T-cell (primary cell): ENCODE measurements at regions not wholly inside any gene's neighbourhood (a gene's known extent, or its start where the extent isn't known, plus 50 kb on each side); places are given as distances from the start of the nearest gene placed in this dataset.

ENCODE experiments used
- ATAC-seq, 4 experiments: fragments of 200-7000 bp in 3 of 4; fragments of 150-1000 bp in 1 of 4; cut with Tn5 transposase; replicated peaks in 1 of 4; 1 replicate in 3 of 4; 2 replicates in 1 of 4; pipeline ENCODE4 v1.10.0; 2021; ENCODE audit warnings: moderate library complexity in 3 of 4, mild to moderate bottlenecking in 2 of 4, moderate number of reproducible peaks in 1 of 4
- CTCF ChIA-PET, 2 donors: fragments of 300-600 bp; sonication (Branson Sonifier 250); formaldehyde crosslinking; loops; one replicate each; lab custom pipeline; 2022; ENCODE audit warnings: antibody characterized with exemption in 2 of 2; lab: Charles Lee
- POLR2A ChIA-PET, 2 donors: fragments of 300-600 bp; sonication (Branson Sonifier 250); formaldehyde crosslinking; loops; one replicate each; lab custom pipeline; 2022; ENCODE audit warnings: antibody characterized with exemption in 2 of 2; lab: Charles Lee
- DNase-seq, 35 experiments: peaks; one replicate each; pipeline versions ENCODE4 v3.0.0 to v3.0.0-alpha.2; 2013 to 2023
- H3K27ac ChIP-seq: one replicate; pipeline ENCODE4 v1.5.1; 2013; ENCODE audit warnings: low read length
- H3K27me3 ChIP-seq, 2 experiments: replicated peaks in 1 of 2; 1 replicate in 1 of 2; 2 replicates in 1 of 2; pipeline versions ENCODE4 v1.6.1 to v1.7.0; 2013; ENCODE audit warnings: low read length in 1 of 2, mixed read lengths in 1 of 2; ENCODE audit not compliant: control insufficient read depth in 2 of 2, insufficient read depth in 2 of 2; ENCODE audit errors: extremely low read depth in 1 of 2
- H3K36me3 ChIP-seq, 2 donors: 1 replicate in 1 of 2; 2 replicates in 1 of 2; pipeline versions ENCODE4 v1.6.1 to v1.7.0; 2013; ENCODE audit warnings: low read length in 1 of 2; ENCODE audit not compliant: control insufficient read depth in 2 of 2, insufficient read depth in 1 of 2; ENCODE audit errors: extremely low read depth in 1 of 2
- H3K4me1 ChIP-seq, 2 experiments: 1 replicate in 1 of 2; 2 replicates in 1 of 2; pipeline versions ENCODE4 v1.6.1 to v1.7.0; 2013; ENCODE audit warnings: low read length in 2 of 2, mixed read lengths in 1 of 2; ENCODE audit not compliant: insufficient read depth in 2 of 2, control insufficient read depth in 1 of 2; ENCODE audit errors: extremely low read depth in 1 of 2
- H3K4me3 ChIP-seq, 2 donors: 1 replicate in 1 of 2; 2 replicates in 1 of 2; pipeline versions ENCODE4 v1.5.1 to v1.7.0; 2013; ENCODE audit warnings: mild to moderate bottlenecking in 2 of 2, low read length in 1 of 2, moderate library complexity in 1 of 2; ENCODE audit not compliant: control insufficient read depth in 1 of 2; ENCODE audit errors: extremely low read depth in 1 of 2
- H3K9me3 ChIP-seq: 2 replicates; pipeline ENCODE4 v1.7.0; 2013
- H3K27ac Mint-ChIP-seq, 2 donors: one replicate each; pipeline ENCODE4 v1.8.0; 2020 to 2021; ENCODE audit warnings: mild to moderate bottlenecking in 2 of 2, mixed read lengths in 2 of 2
- H3K27me3 Mint-ChIP-seq, 2 donors: one replicate each; pipeline ENCODE4 v1.8.0; 2021 to 2022; ENCODE audit warnings: mixed read lengths in 2 of 2
- H3K36me3 Mint-ChIP-seq: one replicate; pipeline ENCODE4 v1.8.0; 2021; ENCODE audit warnings: mixed read lengths
- H3K4me1 Mint-ChIP-seq, 3 donors: one replicate each; pipeline ENCODE4 v1.8.0; 2020 to 2022; ENCODE audit warnings: mixed read lengths in 3 of 3, mild to moderate bottlenecking in 1 of 3
- H3K4me3 Mint-ChIP-seq, 3 donors: one replicate each; pipeline ENCODE4 v1.8.0; 2020 to 2022; ENCODE audit warnings: mild to moderate bottlenecking in 3 of 3, mixed read lengths in 3 of 3, moderate library complexity in 3 of 3
- H3K9me3 Mint-ChIP-seq, 3 donors: one replicate each; pipeline ENCODE4 v1.8.0; 2020 to 2022; ENCODE audit warnings: mixed read lengths in 3 of 3
- WGBS: methylation state at CpG from one replicate; pipeline ENCODE4 v1.1.5; 2013; ENCODE audit warnings: missing lambda C conversion rate; ENCODE audit not compliant: insufficient coverage; 5-methylcytosine and 5-hydroxymethylcytosine counted together

GRCh38 chr13:102933122-102933521, 87.3 kb downstream of the ERCC5 start:
- Mint-ChIP-seq H3K36me3 (no peaks in the 10 kb centered on the region), H3K4me1 (peaks cover 0 to 2% (median 0%) of the 10 kb centered on the region in 3 donors), H3K27me3 (peaks cover 12 to 30% of the 10 kb centered on the region in 2 donors), H3K9me3 (no peaks in the 10 kb centered on the region), H3K4me3 (no peak overlapping the region), H3K27ac (no peak overlapping the region)
- DNase-seq (no peak), ATAC-seq (no peak)
- H3K9me3 ChIP-seq: no peaks in the 10 kb centered on the region
- no peak overlapping the region for H3K4me3 ChIP-seq
- no peaks in the 10 kb centered on the region for H3K4me1 ChIP-seq
- POLR2A ChIA-PET: no interaction called here
- peaks cover 0 to 5% of the 10 kb centered on the region in 2 experiments for H3K27me3 ChIP-seq
- no peak overlapping the region for H3K27ac ChIP-seq
- 70% methylated on average over 4 of the region's 6 CpGs for WGBS
- CTCF ChIA-PET: no interaction called here
- no peaks in the 10 kb centered on the region for H3K36me3 ChIP-seq

GRCh38 chr13:102932331-102932730, 86.5 kb downstream of the ERCC5 start:
- Histone ChIP-seq H3K4me1 (no peaks in the 10 kb centered on the region), H3K36me3 (no peaks in the 10 kb centered on the region), H3K9me3 (no peaks in the 10 kb centered on the region), H3K27me3 (no peaks in the 10 kb centered on the region), H3K4me3 (no peak overlapping the region), H3K27ac (no peak overlapping the region)
- DNase-seq (no peak), ATAC-seq (no peak)
- WGBS: no CpG with 5 or more reads among the region's 4 CpGs
- Mint-ChIP-seq H3K27ac (no peak overlapping the region), H3K27me3 (peaks cover 11 to 35% of the 10 kb centered on the region in 2 donors), H3K36me3 (no peaks in the 10 kb centered on the region), H3K9me3 (peaks cover 0 to 4% (median 0%) of the 10 kb centered on the region in 3 donors), H3K4me3 (no peak overlapping the region), H3K4me1 (peaks cover 0 to 2% (median 0%) of the 10 kb centered on the region in 3 donors)
- CTCF ChIA-PET: no interaction called here
- POLR2A ChIA-PET: no interaction called here

- Histone ChIP-seq H3K4me3 (no peak overlapping the region), H3K27ac (no peak overlapping the region), H3K4me1 (no peaks in the 10 kb centered on the region), H3K27me3 (peaks cover 0 to 1% of the 10 kb centered on the region in 2 experiments), H3K9me3 (no peaks in the 10 kb centered on the region), H3K36me3 (no peaks in the 10 kb centered on the region)
- H3K27ac Mint-ChIP-seq: no peak overlapping the region
- no peaks in the 10 kb centered on the region for H3K36me3 Mint-ChIP-seq
- peaks cover 0 to 2% (median 0%) of the 10 kb centered on the region in 3 donors for H3K4me1 Mint-ChIP-seq
- CTCF ChIA-PET: no interaction called here
- H3K4me3 Mint-ChIP-seq: no peak overlapping the region
- DNase-seq (no peak), ATAC-seq (no peak)
- POLR2A ChIA-PET: no interaction called here
- WGBS: 58% methylated on average over 3 of the region's 3 CpGs
- peaks cover 12 to 40% of the 10 kb centered on the region in 2 donors for H3K27me3 Mint-ChIP-seq
- peaks cover under 1 to 8% (median 4%) of the 10 kb centered on the region in 3 donors for H3K9me3 Mint-ChIP-seq
Observed at GRCh38 chr13:102930566-102930965, 84.7 kb downstream of the ERCC5 start.

- H3K36me3 ChIP-seq: no peaks in the 10 kb centered on the region
- no peaks in the 10 kb centered on the region for H3K9me3 ChIP-seq
- H3K27ac ChIP-seq: no peak overlapping the region
- peaks cover 0 to 2% of the 10 kb centered on the region in 2 experiments for H3K27me3 ChIP-seq
- ATAC-seq (no peak), DNase-seq (no peak)
- ChIA-PET CTCF (no interaction called here), POLR2A (no interaction called here)
- no peaks in the 10 kb centered on the region for H3K36me3 Mint-ChIP-seq
- H3K4me1 Mint-ChIP-seq: peaks cover 0 to 2% (median 0%) of the 10 kb centered on the region in 3 donors
- no peak overlapping the region for H3K4me3 ChIP-seq
- H3K9me3 Mint-ChIP-seq: peaks cover 4 to 12% (median 5%) of the 10 kb centered on the region in 3 donors
- H3K27ac Mint-ChIP-seq: no peak overlapping the region
- peaks cover 8 to 42% of the 10 kb centered on the region in 2 donors for H3K27me3 Mint-ChIP-seq
- WGBS: 90% methylated on average over 3 of the region's 9 CpGs
- H3K4me1 ChIP-seq: no peaks in the 10 kb centered on the region
- H3K4me3 Mint-ChIP-seq: no peak overlapping the region
Observed at GRCh38 chr13:102928941-102929675, 83.3 kb downstream of the ERCC5 start.
